ENCODE measurements at regions not wholly inside any gene's neighbourhood (a gene's known extent, or its start where the extent isn't known, plus 50 kb on each side); places are given as distances from the start of the nearest gene placed in this dataset.

DNA sequence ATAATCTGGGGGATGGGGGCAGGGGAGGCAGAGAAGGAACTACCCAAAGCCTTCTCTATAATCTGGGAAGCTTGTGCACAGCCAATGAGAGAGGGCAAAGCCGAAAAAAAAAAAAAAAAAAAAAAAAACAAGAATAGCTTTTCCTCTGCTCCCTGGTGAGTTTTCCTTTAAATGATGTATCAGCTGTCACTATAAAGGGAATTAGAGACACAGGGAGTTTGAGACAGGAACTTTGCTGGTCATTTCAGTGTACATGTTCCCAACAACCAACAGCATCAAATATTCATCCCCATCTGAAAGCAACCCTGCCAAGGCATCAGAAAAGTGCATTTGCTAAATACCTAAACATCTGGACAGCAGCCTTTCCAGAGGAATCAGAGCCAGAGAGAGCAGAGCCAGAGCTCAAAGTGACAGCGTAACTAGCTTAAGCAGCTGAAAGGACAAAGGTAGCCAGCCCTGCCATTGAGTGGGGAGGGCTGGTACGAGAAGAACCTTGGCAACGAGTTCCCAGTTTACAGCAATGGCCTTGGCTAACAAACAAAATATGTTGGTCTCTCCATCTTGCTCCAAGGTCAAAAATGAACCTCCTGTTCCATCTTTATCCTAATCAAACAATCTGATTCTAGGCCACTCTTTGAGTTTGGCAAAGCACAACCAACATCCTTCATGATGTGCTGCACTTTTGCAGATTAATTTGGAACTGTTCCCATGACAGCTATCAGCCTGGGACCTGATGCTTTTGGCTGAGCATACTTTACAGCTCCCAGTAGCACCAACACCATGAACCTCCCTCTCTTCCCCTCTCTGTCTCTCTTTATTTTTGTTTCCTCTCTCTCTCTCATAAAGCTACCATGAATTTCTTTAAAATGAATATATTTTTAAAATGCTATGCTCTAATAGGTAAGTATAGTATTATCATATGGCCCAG is 143.7 kb upstream of the GNAO1 start:
- TF ChIP-seq, protein P1, sequence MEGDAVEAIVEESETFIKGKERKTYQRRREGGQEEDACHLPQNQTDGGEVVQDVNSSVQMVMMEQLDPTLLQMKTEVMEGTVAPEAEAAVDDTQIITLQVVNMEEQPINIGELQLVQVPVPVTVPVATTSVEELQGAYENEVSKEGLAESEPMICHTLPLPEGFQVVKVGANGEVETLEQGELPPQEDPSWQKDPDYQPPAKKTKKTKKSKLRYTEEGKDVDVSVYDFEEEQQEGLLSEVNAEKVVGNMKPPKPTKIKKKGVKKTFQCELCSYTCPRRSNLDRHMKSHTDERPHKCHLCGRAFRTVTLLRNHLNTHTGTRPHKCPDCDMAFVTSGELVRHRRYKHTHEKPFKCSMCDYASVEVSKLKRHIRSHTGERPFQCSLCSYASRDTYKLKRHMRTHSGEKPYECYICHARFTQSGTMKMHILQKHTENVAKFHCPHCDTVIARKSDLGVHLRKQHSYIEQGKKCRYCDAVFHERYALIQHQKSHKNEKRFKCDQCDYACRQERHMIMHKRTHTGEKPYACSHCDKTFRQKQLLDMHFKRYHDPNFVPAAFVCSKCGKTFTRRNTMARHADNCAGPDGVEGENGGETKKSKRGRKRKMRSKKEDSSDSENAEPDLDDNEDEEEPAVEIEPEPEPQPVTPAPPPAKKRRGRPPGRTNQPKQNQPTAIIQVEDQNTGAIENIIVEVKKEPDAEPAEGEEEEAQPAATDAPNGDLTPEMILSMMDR (IDR thresholded peaks at IDR 0.05) = no peak
- TF ChIP-seq POLR2AphosphoS5 (IDR thresholded peaks at IDR 0.05) = no peak
- TF ChIP-seq EP300 (IDR thresholded peaks at IDR 0.05) = no peak
- TF ChIP-seq POLR2A (IDR thresholded peaks at IDR 0.05) = no peak
